Breast epithelium (tissue), 3 donors: ENCODE measurements at regions not wholly inside any gene's neighbourhood (a gene's known extent, or its start where the extent isn't known, plus 50 kb on each side); places are given as distances from the start of the nearest gene placed in this dataset.

Experiments
- POLR2A ChIP-seq: fragments of 450-650 bp; IDR thresholded peaks from one replicate; pipeline ENCODE4 v1.6.1; 2016; ENCODE audit warnings: antibody characterized with exemption, mild to moderate bottlenecking, moderate library complexity
- TF ChIP-seq, protein P1 (sequence below), 3 donors: fragments of 450-650 bp; IDR thresholded peaks; one replicate each; pipeline ENCODE4 v1.5.1; 2016 to 2017; ENCODE audit warnings: antibody characterized with exemption in 3 of 3, mild to moderate bottlenecking in 3 of 3, moderate library complexity in 3 of 3

DNA sequence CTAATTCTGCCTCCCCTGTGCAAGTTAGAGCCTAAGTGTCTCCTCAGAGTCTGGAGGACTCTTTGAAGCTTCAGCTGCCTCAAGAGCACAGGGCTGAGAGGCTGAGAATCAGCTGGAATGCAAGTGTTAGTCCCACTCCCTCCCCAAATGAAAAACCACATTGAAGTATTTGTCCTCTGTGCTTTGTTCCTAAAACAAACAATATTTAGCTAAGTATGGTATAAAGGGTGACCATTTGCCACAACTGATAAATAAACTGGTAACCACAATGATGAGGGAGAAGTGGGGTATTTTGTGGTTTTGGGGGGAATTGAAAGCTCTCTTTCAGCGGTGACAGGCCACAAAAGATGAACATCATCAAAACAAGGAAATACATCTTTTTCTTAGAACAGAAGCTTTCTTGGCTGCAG, 91.7 kb upstream of the HDDC2 start:
- TF ChIP-seq, protein P1, sequence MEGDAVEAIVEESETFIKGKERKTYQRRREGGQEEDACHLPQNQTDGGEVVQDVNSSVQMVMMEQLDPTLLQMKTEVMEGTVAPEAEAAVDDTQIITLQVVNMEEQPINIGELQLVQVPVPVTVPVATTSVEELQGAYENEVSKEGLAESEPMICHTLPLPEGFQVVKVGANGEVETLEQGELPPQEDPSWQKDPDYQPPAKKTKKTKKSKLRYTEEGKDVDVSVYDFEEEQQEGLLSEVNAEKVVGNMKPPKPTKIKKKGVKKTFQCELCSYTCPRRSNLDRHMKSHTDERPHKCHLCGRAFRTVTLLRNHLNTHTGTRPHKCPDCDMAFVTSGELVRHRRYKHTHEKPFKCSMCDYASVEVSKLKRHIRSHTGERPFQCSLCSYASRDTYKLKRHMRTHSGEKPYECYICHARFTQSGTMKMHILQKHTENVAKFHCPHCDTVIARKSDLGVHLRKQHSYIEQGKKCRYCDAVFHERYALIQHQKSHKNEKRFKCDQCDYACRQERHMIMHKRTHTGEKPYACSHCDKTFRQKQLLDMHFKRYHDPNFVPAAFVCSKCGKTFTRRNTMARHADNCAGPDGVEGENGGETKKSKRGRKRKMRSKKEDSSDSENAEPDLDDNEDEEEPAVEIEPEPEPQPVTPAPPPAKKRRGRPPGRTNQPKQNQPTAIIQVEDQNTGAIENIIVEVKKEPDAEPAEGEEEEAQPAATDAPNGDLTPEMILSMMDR (IDR thresholded peaks at IDR 0.05), result no peak
- no peak for TF ChIP-seq POLR2A
